Neural progenitor cell (in vitro differentiated cells): ENCODE measurements at regions not wholly inside any gene's neighbourhood (a gene's known extent, or its start where the extent isn't known, plus 50 kb on each side); places are given as distances from the start of the nearest gene placed in this dataset.

Experiments used
- DNase-seq: peaks from one replicate; pipeline ENCODE4 v3.0.0-alpha.2; 2016; ENCODE audit warnings: low spot score
- H2AFZ ChIP-seq: fragments of 200-600 bp; sonication (generic); replicated peaks from 2 replicates; pipeline ENCODE4 v1.6.1; 2016; ENCODE audit warnings: antibody characterized with exemption
- H3F3A ChIP-seq: fragments of 200-600 bp; sonication (generic); 2 replicates; pipeline ENCODE4 v1.6.1; 2016; ENCODE audit warnings: antibody characterized with exemption, low read depth
- H3K27ac ChIP-seq: fragments of 200-600 bp; sonication (generic); 2 replicates; pipeline ENCODE4 v1.5.1; 2016; ENCODE audit warnings: mild to moderate bottlenecking
- H3K27me3 ChIP-seq: fragments of 200-600 bp; sonication (generic); 2 replicates; pipeline ENCODE4 v1.6.1; 2016; ENCODE audit warnings: mild to moderate bottlenecking, moderate library complexity
- H3K36me3 ChIP-seq: fragments of 200-600 bp; sonication (generic); 2 replicates; pipeline ENCODE4 v1.5.1; 2016
- H3K4me1 ChIP-seq: fragments of 200-600 bp; sonication (generic); 2 replicates; pipeline ENCODE4 v1.6.1; 2016; ENCODE audit warnings: mixed run types
- H3K4me2 ChIP-seq: fragments of 200-600 bp; sonication (generic); 2 replicates; pipeline ENCODE4 v1.6.1; 2016
- H3K4me3 ChIP-seq: fragments of 200-600 bp; sonication (generic); 2 replicates; pipeline ENCODE4 v1.5.1; 2016
- H3K79me2 ChIP-seq: fragments of 200-600 bp; sonication (generic); 2 replicates; pipeline ENCODE4 v1.6.1; 2016; ENCODE audit warnings: low read depth
- H3K9ac ChIP-seq: fragments of 200-600 bp; sonication (generic); 2 replicates; pipeline ENCODE4 v1.6.1; 2016
- H3K9me3 ChIP-seq: fragments of 200-600 bp; sonication (generic); 2 replicates; pipeline ENCODE4 v1.5.1; 2016; ENCODE audit warnings: low read depth
- H4K20me1 ChIP-seq: fragments of 200-600 bp; sonication (generic); 2 replicates; pipeline ENCODE4 v1.6.1; 2016; ENCODE audit warnings: low read depth
- H3K27ac Mint-ChIP-seq: 3 replicates; pipeline ENCODE4 v1.8.0; 2021; ENCODE audit warnings: mixed read lengths
- H3K27me3 Mint-ChIP-seq: 2 replicates; pipeline ENCODE4 v1.8.0; 2022; ENCODE audit warnings: low read depth, mild to moderate bottlenecking, inconsistent platforms, moderate library complexity, mixed read lengths; ENCODE audit not compliant: insufficient read depth
- H3K36me3 Mint-ChIP-seq: 3 replicates; pipeline ENCODE4 v1.8.0; 2021; ENCODE audit warnings: mixed read lengths
- H3K4me1 Mint-ChIP-seq: 3 replicates; pipeline ENCODE4 v1.8.0; 2021; ENCODE audit warnings: mixed read lengths
- H3K4me3 Mint-ChIP-seq: 3 replicates; pipeline ENCODE4 v1.8.0; 2021; ENCODE audit warnings: mild to moderate bottlenecking, moderate library complexity, mixed read lengths
- H3K9me3 Mint-ChIP-seq: 3 replicates; pipeline ENCODE4 v1.8.0; 2020; ENCODE audit warnings: mixed read lengths
- EZH2 ChIP-seq: fragments of 200-600 bp; sonication (generic); IDR thresholded peaks from 2 replicates; pipeline ENCODE4 v1.6.1; 2017; ENCODE audit warnings: antibody characterized with exemption, mild to moderate bottlenecking, moderate library complexity
- EZH2phosphoT487 ChIP-seq: fragments of 200-600 bp; sonication (generic); IDR thresholded peaks from 2 replicates; pipeline ENCODE4 v1.6.1; 2017; ENCODE audit warnings: antibody characterized with exemption
- TF ChIP-seq, protein P1 (sequence below): fragments of 200-600 bp; sonication (generic); IDR thresholded peaks from 2 replicates; pipeline ENCODE4 v1.5.1; 2017; ENCODE audit warnings: antibody characterized with exemption, mild to moderate bottlenecking

DNA sequence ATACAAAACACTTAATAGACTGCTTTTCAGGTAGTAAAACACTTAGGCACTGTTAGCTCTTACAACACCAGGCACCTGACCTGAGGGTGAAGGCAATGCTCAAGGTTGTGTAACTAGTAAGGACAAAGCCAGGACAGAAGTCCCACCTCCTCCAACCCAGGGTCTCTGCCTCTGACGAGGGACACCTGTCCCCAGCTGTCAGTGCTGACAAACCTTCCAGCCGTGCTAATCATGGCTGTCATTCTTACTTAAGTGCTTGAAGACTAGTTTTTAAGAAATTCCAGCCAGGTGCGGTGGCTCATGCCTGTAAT lies 62.5 kb upstream of the MAX start:
- no peaks in the 10 kb centered on the region for H4K20me1 ChIP-seq
- no peak overlapping the region for H2AFZ ChIP-seq
- DNase-seq = no peak
- no peak overlapping the region for H3K9ac ChIP-seq
- Mint-ChIP-seq H3K9me3 (no peaks in the 10 kb centered on the region), H3K4me3 (no peak overlapping the region), H3K27ac (no peak overlapping the region), H3K27me3 (peaks cover 8% of the 10 kb centered on the region), H3K4me1 (peaks cover 3% of the 10 kb centered on the region), H3K36me3 (no peaks in the 10 kb centered on the region)
- no peak overlapping the region for H3K4me3 ChIP-seq
- TF ChIP-seq EZH2 (no peak), EZH2phosphoT487 (no peak)
- TF ChIP-seq, protein P1, sequence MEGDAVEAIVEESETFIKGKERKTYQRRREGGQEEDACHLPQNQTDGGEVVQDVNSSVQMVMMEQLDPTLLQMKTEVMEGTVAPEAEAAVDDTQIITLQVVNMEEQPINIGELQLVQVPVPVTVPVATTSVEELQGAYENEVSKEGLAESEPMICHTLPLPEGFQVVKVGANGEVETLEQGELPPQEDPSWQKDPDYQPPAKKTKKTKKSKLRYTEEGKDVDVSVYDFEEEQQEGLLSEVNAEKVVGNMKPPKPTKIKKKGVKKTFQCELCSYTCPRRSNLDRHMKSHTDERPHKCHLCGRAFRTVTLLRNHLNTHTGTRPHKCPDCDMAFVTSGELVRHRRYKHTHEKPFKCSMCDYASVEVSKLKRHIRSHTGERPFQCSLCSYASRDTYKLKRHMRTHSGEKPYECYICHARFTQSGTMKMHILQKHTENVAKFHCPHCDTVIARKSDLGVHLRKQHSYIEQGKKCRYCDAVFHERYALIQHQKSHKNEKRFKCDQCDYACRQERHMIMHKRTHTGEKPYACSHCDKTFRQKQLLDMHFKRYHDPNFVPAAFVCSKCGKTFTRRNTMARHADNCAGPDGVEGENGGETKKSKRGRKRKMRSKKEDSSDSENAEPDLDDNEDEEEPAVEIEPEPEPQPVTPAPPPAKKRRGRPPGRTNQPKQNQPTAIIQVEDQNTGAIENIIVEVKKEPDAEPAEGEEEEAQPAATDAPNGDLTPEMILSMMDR = no peak
- H3K36me3 ChIP-seq = no peaks in the 10 kb centered on the region
- H3F3A ChIP-seq = peaks cover 3% of the 10 kb centered on the region
- no peak overlapping the region for H3K4me2 ChIP-seq
- H3K27ac ChIP-seq = no peak overlapping the region
- no peaks in the 10 kb centered on the region for H3K4me1 ChIP-seq
- no peaks in the 10 kb centered on the region for H3K27me3 ChIP-seq
- H3K79me2 ChIP-seq = no peaks in the 10 kb centered on the region
- H3K9me3 ChIP-seq = no peaks in the 10 kb centered on the region

DNA sequence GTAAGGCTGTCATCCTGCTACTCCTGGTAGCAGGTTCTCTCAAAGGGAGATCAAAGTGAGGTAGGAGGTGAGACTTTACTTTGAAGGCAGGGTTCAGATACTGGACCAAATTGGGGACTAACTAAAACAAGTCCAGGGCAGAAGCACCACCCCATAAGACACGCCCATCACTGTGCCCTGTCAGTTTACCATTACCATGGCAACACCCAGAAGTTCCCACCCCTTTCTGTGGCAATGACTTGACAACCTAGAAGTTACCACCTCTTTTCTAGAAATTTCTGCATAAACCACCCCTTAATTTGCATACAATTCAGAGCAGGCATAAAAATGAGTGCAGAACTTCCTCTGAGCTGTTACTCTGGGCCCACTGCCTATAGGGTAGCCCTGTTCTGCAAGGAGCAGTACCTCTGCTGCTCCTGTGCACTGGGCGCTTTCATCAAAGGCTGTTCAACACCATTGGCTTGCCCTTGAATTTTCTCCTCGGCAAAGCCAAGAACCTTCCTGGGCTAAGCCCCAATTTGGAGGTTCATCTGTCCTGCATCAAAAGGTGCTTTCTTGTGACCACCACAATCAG lies 64.8 kb upstream of the MAX start:
- Mint-ChIP-seq H3K4me1 (peaks cover 14% of the 10 kb centered on the region), H3K4me3 (no peak overlapping the region), H3K27me3 (peaks cover 8% of the 10 kb centered on the region), H3K9me3 (peaks cover under 1% of the 10 kb centered on the region), H3K27ac (no peak overlapping the region), H3K36me3 (no peaks in the 10 kb centered on the region)
- no peaks in the 10 kb centered on the region for H4K20me1 ChIP-seq
- TF ChIP-seq, protein P1 = no peak
- TF ChIP-seq EZH2phosphoT487 (no peak), EZH2 (no peak)
- H2AFZ ChIP-seq = no peak overlapping the region
- peaks cover 7% of the 10 kb centered on the region for H3K27me3 ChIP-seq
- no peaks in the 10 kb centered on the region for H3K9me3 ChIP-seq
- H3K4me3 ChIP-seq = no peak overlapping the region
- H3K79me2 ChIP-seq = no peaks in the 10 kb centered on the region
- no peak overlapping the region for H3K27ac ChIP-seq
- peaks cover 6% of the 10 kb centered on the region for H3K4me1 ChIP-seq
- peaks cover 3% of the 10 kb centered on the region for H3F3A ChIP-seq
- H3K4me2 ChIP-seq = no peak overlapping the region
- no peaks in the 10 kb centered on the region for H3K36me3 ChIP-seq
- no peak overlapping the region for H3K9ac ChIP-seq
- no peak for DNase-seq

DNA sequence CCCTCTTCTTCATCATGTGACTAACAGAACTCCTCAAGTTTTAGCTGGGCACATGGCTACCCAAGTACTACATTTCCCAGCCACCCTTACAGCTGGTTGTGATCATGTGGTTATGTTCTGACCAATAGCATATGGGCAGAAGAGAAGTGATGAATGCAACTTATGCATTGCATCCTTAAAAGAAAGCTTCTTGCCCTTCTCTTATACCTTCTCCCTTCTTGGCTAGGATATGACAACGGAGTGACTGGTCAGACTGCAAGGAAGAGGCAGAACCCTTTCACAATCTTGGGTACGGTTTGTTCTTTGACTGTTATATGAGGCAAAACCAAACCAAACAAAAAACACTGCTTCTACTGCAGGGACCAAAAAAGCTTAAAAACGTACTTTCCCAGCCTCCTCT lies 66.5 kb upstream of the MAX start:
- no peaks in the 10 kb centered on the region for H4K20me1 ChIP-seq
- peaks cover 12% of the 10 kb centered on the region for H3K4me1 ChIP-seq
- H3K27ac Mint-ChIP-seq = no peak overlapping the region
- peaks cover 9% of the 10 kb centered on the region for H3K27me3 Mint-ChIP-seq
- H3K79me2 ChIP-seq = no peaks in the 10 kb centered on the region
- no peaks in the 10 kb centered on the region for H3K36me3 Mint-ChIP-seq
- TF ChIP-seq EZH2 (no peak), EZH2phosphoT487 (no peak)
- TF ChIP-seq, protein P1 = no peak
- H3K4me3 Mint-ChIP-seq = no peak overlapping the region
- DNase-seq = no peak
- no peak overlapping the region for H3K4me2 ChIP-seq
- peaks cover 10% of the 10 kb centered on the region for H3F3A ChIP-seq
- H3K9ac ChIP-seq = no peak overlapping the region
- H3K4me1 Mint-ChIP-seq = peaks cover 19% of the 10 kb centered on the region
- H3K27ac ChIP-seq = no peak overlapping the region
- H3K4me3 ChIP-seq = no peak overlapping the region
- H3K27me3 ChIP-seq = peaks cover 7% of the 10 kb centered on the region
- H3K9me3 ChIP-seq = no peaks in the 10 kb centered on the region
- no peak overlapping the region for H2AFZ ChIP-seq
- H3K36me3 ChIP-seq = no peaks in the 10 kb centered on the region
- H3K9me3 Mint-ChIP-seq = peaks cover 4% of the 10 kb centered on the region
